BE2C (cell line): ENCODE measurements at regions not wholly inside any gene's neighbourhood (a gene's known extent, or its start where the extent isn't known, plus 50 kb on each side); places are given as distances from the start of the nearest gene placed in this dataset.

ENCODE experiments used
- DNase-seq: peaks from one replicate; pipeline ENCODE4 v3.0.0-alpha.2; 2020
- H3K27me3 ChIP-seq: fragments of 250-450 bp; sonication (Bioruptor Pico); 2 replicates; pipeline ENCODE4 v1.5.1; 2020; ENCODE audit warnings: mild to moderate bottlenecking
- H3K36me3 ChIP-seq: fragments of 250-450 bp; sonication (Bioruptor Pico); 2 replicates; pipeline ENCODE4 v1.5.1; 2020; ENCODE audit warnings: mild to moderate bottlenecking
- H3K4me1 ChIP-seq: fragments of 250-450 bp; sonication (Bioruptor Pico); 2 replicates; pipeline ENCODE4 v1.5.1; 2020
- H3K4me3 ChIP-seq: 2 replicates; pipeline ENCODE4 v1.5.1; 2011; ENCODE audit warnings: low read depth, low read length
- H3K9me3 ChIP-seq: fragments of 250-450 bp; sonication (Bioruptor Pico); 2 replicates; pipeline ENCODE4 v1.5.1; 2020
- CTCF ChIP-seq: IDR thresholded peaks from 2 replicates; pipeline ENCODE4 v1.5.1; 2012; ENCODE audit warnings: mild to moderate bottlenecking, low read depth, low read length

- no peaks in the 10 kb centered on the region for H3K36me3 ChIP-seq
- no peaks in the 10 kb centered on the region for H3K4me1 ChIP-seq
- H3K4me3 ChIP-seq, result no peak overlapping the region
- H3K9me3 ChIP-seq, result no peaks in the 10 kb centered on the region
- no peak for TF ChIP-seq CTCF
- H3K27me3 ChIP-seq, result no peaks in the 10 kb centered on the region
- DNase-seq, result no peak
Measured at GRCh38 chr13:38496917-38497316, 147.3 kb downstream of the UFM1 start.

- no peak for TF ChIP-seq CTCF
- no peaks in the 10 kb centered on the region for H3K4me1 ChIP-seq
- no peaks in the 10 kb centered on the region for H3K36me3 ChIP-seq
- H3K4me3 ChIP-seq, result no peak overlapping the region
- no peak for DNase-seq
- H3K27me3 ChIP-seq, result no peaks in the 10 kb centered on the region
- no peaks in the 10 kb centered on the region for H3K9me3 ChIP-seq
Measured at GRCh38 chr13:38498271-38498670, 148.6 kb downstream of the UFM1 start.

- Histone ChIP-seq H3K9me3 (no peaks in the 10 kb centered on the region), H3K27me3 (peaks cover 3% of the 10 kb centered on the region; the same call in 1 of the 2 replicates), H3K4me3 (no peak overlapping the region), H3K36me3 (no peaks in the 10 kb centered on the region), H3K4me1 (no peaks in the 10 kb centered on the region)
- no peak for TF ChIP-seq CTCF
- no peak for DNase-seq
Measured at GRCh38 chr13:38514575-38514974, 164.9 kb downstream of the UFM1 start.

GRCh38 chr13:38518328-38518727 is 168.5 kb upstream of the FREM2 start:
- Histone ChIP-seq H3K27me3 (peaks cover 3% of the 10 kb centered on the region; the same call in 1 of the 2 replicates), H3K4me3 (no peak overlapping the region), H3K4me1 (no peaks in the 10 kb centered on the region), H3K9me3 (no peaks in the 10 kb centered on the region), H3K36me3 (no peaks in the 10 kb centered on the region)
- no peak for DNase-seq
- no peak for TF ChIP-seq CTCF

GRCh38 chr13:38519229-38519911 is 167.5 kb upstream of the FREM2 start:
- DNase-seq, result no peak
- H3K4me3 ChIP-seq, result no peak overlapping the region
- H3K27me3 ChIP-seq, result peaks cover 3% of the 10 kb centered on the region; the same call in 1 of the 2 replicates
- H3K4me1 ChIP-seq, result no peaks in the 10 kb centered on the region
- no peaks in the 10 kb centered on the region for H3K9me3 ChIP-seq
- H3K36me3 ChIP-seq, result no peaks in the 10 kb centered on the region
- no peak for TF ChIP-seq CTCF

GRCh38 chr13:38520041-38520440 is 166.8 kb upstream of the FREM2 start:
- no peaks in the 10 kb centered on the region for H3K36me3 ChIP-seq
- no peak for DNase-seq
- 0 out of 2 replicates have a peak, but pooled peaks cover under 1% of the 10 kb centered on the region for H3K27me3 ChIP-seq
- H3K9me3 ChIP-seq, result no peaks in the 10 kb centered on the region
- no peak for TF ChIP-seq CTCF
- H3K4me1 ChIP-seq, result no peaks in the 10 kb centered on the region
- H3K4me3 ChIP-seq, result no peak overlapping the region
